ENCODE measurements at regions not wholly inside any gene's neighbourhood (a gene's known extent, or its start where the extent isn't known, plus 50 kb on each side); places are given as distances from the start of the nearest gene placed in this dataset.
"Not testable (repeated sequence)": the region's sequence is repeated elsewhere in the genome, so short reads cannot be mapped to it uniquely, and the experiment has no call there.

- DNase-seq, result no peak
Measured at GRCh38 chr12:114616081-114616480, 67.9 kb downstream of the TBX3 start.

GRCh38 chr12:114614040-114614439 is 69.9 kb downstream of the TBX3 start:
- no peak for DNase-seq

- DNase-seq, result no peak
Measured at GRCh38 chr12:114612062-114612461, 71.9 kb downstream of the TBX3 start.

GRCh38 chr12:114611145-114612018 is 72.6 kb downstream of the TBX3 start:
- DNase-seq, result no peak

GRCh38 chr12:114608509-114608908 is 75.5 kb downstream of the TBX3 start:
- DNase-seq, result no peak

- DNase-seq, result no peak
Measured at GRCh38 chr12:114605918-114606317, 78.1 kb downstream of the TBX3 start.

- DNase-seq, result no peak
Measured at GRCh38 chr12:114604606-114605005, 79.4 kb downstream of the TBX3 start.

GRCh38 chr12:114600584-114600983 is 83.4 kb downstream of the TBX3 start:
- not testable (repeated sequence) for DNase-seq

- DNase-seq, result no peak
Measured at GRCh38 chr12:114598111-114598510, 85.9 kb downstream of the TBX3 start.

GRCh38 chr12:114592946-114593345 is 91.0 kb downstream of the TBX3 start:
- DNase-seq, result no peak

- DNase-seq, result no peak
Measured at GRCh38 chr12:114588061-114588460, 95.9 kb downstream of the TBX3 start.

- DNase-seq, result no peak
Measured at GRCh38 chr12:114580306-114580705, 103.7 kb downstream of the TBX3 start.

GRCh38 chr12:114579389-114579788 is 104.6 kb downstream of the TBX3 start:
- DNase-seq, result no peak

GRCh38 chr12:114562654-114563053 is 121.3 kb downstream of the TBX3 start:
- DNase-seq, result no peak

- peak; percentile 22 for DNase-seq
Measured at GRCh38 chr12:114555451-114555850, 128.5 kb downstream of the TBX3 start.

- DNase-seq, result no peak
Measured at GRCh38 chr12:114547636-114548035, 136.3 kb downstream of the TBX3 start.

- no peak for DNase-seq
Measured at GRCh38 chr12:114530417-114530816, 124.5 kb upstream of the TBX5 start.

GRCh38 chr12:114529966-114530365 is 124.0 kb upstream of the TBX5 start:
- DNase-seq, result no peak

- DNase-seq, result no peak
Measured at GRCh38 chr12:114528766-114529165, 122.8 kb upstream of the TBX5 start.

GRCh38 chr12:114521160-114521559 is 115.2 kb upstream of the TBX5 start:
- DNase-seq, result not testable (repeated sequence)

- no peak for DNase-seq
Measured at GRCh38 chr12:114512351-114512750, 106.4 kb upstream of the TBX5 start.

- DNase-seq, result peak; percentile 69
Measured at GRCh38 chr12:114508529-114509129, 102.7 kb upstream of the TBX5 start.

- DNase-seq, result no peak
Measured at GRCh38 chr12:114506651-114507050, 100.7 kb upstream of the TBX5 start.

GRCh38 chr12:114504311-114504710 is 98.4 kb upstream of the TBX5 start:
- no peak for DNase-seq

Data from left kidney (tissue), 1 donor.